HG02884 (cell line): ENCODE measurements at regions not wholly inside any gene's neighbourhood (a gene's known extent, or its start where the extent isn't known, plus 50 kb on each side); places are given as distances from the start of the nearest gene placed in this dataset.

ENCODE experiments used
- ATAC-seq: cut with Tn5 transposase; IDR thresholded peaks from one replicate; pipeline ENCODE4 v1.9.1; 2021; ENCODE audit warnings: mild to moderate bottlenecking, moderate library complexity; ENCODE audit not compliant: unreplicated experiment

- ATAC-seq = peak; percentile 43
Measured at GRCh38 chr7:50166997-50167965, 74.2 kb upstream of the ZPBP start.

GRCh38 chr7:50164559-50165170, 71.6 kb upstream of the ZPBP start:
- ATAC-seq = no peak

- ATAC-seq = no peak
Measured at GRCh38 chr7:50160206-50160605, 67.2 kb upstream of the ZPBP start.

- no peak for ATAC-seq
Measured at GRCh38 chr7:50159154-50159553, 66.1 kb upstream of the ZPBP start.

- no peak for ATAC-seq
Measured at GRCh38 chr7:50156706-50157105, 63.7 kb upstream of the ZPBP start.

GRCh38 chr7:50156163-50156562, 63.1 kb upstream of the ZPBP start:
- no peak for ATAC-seq

- no peak for ATAC-seq
Measured at GRCh38 chr7:50155755-50156154, 62.7 kb upstream of the ZPBP start.

- ATAC-seq = no peak
Measured at GRCh38 chr7:50153995-50154394, 60.9 kb upstream of the ZPBP start.

GRCh38 chr7:50153148-50153547, 60.1 kb upstream of the ZPBP start:
- ATAC-seq = no peak

GRCh38 chr7:50152486-50152885, 59.4 kb upstream of the ZPBP start:
- ATAC-seq = no peak

GRCh38 chr7:50151661-50152060, 58.6 kb upstream of the ZPBP start:
- ATAC-seq = no peak

- no peak for ATAC-seq
Measured at GRCh38 chr7:50151001-50151400, 58.0 kb upstream of the ZPBP start.

- no peak for ATAC-seq
Measured at GRCh38 chr7:50149369-50149768, 56.3 kb upstream of the ZPBP start.

- ATAC-seq = peak; percentile 48
Measured at GRCh38 chr7:50147951-50148808, 55.1 kb upstream of the ZPBP start.

GRCh38 chr7:50146692-50147091, 53.6 kb upstream of the ZPBP start:
- ATAC-seq = no peak

GRCh38 chr7:50145801-50146338, 52.8 kb upstream of the ZPBP start:
- peak; percentile 41 for ATAC-seq

- no peak for ATAC-seq
Measured at GRCh38 chr7:50145226-50145625, 52.2 kb upstream of the ZPBP start.
